Brain microvascular endothelial cell (primary cell): ENCODE measurements at regions not wholly inside any gene's neighbourhood (a gene's known extent, or its start where the extent isn't known, plus 50 kb on each side); places are given as distances from the start of the nearest gene placed in this dataset.

Experiments used
- DNase-seq: peaks from one replicate; pipeline ENCODE4 v3.0.0-alpha.2; 2020
- H3K27ac ChIP-seq: fragments of 250-450 bp; sonication (Bioruptor Pico); 2 replicates; pipeline ENCODE4 v1.5.1; 2020; ENCODE audit warnings: mild to moderate bottlenecking, moderate library complexity
- H3K27me3 ChIP-seq: fragments of 250-450 bp; sonication (Bioruptor Pico); replicated peaks from 2 replicates; pipeline ENCODE4 v1.5.1; 2020; ENCODE audit warnings: mild to moderate bottlenecking
- H3K36me3 ChIP-seq: fragments of 250-450 bp; sonication (Bioruptor Pico); replicated peaks from 2 replicates; pipeline ENCODE4 v1.5.1; 2020; ENCODE audit warnings: mild to moderate bottlenecking
- H3K4me3 ChIP-seq: 2 replicates; pipeline ENCODE4 v1.5.1; 2011; ENCODE audit warnings: low read depth, mild to moderate bottlenecking, control low read depth, low read length, moderate library complexity
- CTCF ChIP-seq: IDR thresholded peaks from 2 replicates; pipeline ENCODE4 v1.5.1; 2011; ENCODE audit warnings: low read depth, mild to moderate bottlenecking, moderate library complexity, low read length, control low read depth, inconsistent platforms; ENCODE audit errors: missing control alignments
- in situ Hi-C: cut with HindIII; loops from 2 replicates; pipeline ENCODE4 v1.10.0; 2017; ENCODE audit warnings: low sequenced_read_pairs, low pct_ligation_motif_present

DNA sequence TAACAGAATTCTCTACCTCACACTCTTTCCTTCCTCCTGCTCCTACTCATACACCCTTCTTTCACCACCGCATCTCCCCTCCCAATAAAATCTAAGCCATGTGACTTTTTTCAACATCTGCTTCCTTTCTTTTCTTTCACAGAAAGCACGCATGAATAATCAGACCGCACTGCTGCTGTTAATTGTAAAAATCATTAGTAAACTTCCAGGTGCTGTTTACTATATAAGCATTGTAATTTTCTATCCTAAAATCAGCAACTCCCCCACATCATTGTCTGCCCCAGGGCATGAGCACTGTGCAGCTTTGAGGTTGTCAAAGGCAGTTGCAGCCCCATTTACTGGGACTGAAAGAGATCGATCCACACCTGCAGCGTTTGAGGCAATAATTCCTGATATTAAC is 782.6 kb upstream of the ID2 start:
- no peaks in the 10 kb centered on the region for H3K36me3 ChIP-seq
- DNase-seq, result no peak
- H3K27me3 ChIP-seq, result no peaks in the 10 kb centered on the region
- H3K4me3 ChIP-seq, result no peak overlapping the region
- TF ChIP-seq CTCF, result no peak
- H3K27ac ChIP-seq, result no peak overlapping the region
- in situ Hi-C loops, result no loop called here

DNA sequence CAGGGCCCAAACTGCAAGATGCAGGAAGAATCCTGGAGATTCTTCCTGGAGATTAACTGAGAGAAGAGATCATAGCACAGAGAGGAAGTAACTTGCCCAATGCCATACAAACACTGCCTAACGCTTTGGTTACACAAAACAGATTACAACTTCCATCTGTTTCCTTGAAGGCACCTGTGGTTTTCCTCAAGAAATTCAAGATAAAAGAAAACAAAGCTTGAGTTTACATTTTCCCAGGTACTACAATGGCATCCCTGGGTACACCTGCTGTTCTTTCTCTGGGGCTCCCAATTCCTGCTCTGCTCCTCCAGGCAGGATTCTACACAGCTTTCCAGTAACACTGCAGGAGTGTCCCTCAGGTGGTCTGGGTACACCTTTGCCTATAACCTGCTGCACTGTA is 781.9 kb upstream of the ID2 start:
- H3K36me3 ChIP-seq, result no peaks in the 10 kb centered on the region
- DNase-seq, result no peak
- in situ Hi-C loops, result no loop called here
- no peak overlapping the region for H3K4me3 ChIP-seq
- no peak for TF ChIP-seq CTCF
- no peak overlapping the region for H3K27ac ChIP-seq
- no peaks in the 10 kb centered on the region for H3K27me3 ChIP-seq

DNA sequence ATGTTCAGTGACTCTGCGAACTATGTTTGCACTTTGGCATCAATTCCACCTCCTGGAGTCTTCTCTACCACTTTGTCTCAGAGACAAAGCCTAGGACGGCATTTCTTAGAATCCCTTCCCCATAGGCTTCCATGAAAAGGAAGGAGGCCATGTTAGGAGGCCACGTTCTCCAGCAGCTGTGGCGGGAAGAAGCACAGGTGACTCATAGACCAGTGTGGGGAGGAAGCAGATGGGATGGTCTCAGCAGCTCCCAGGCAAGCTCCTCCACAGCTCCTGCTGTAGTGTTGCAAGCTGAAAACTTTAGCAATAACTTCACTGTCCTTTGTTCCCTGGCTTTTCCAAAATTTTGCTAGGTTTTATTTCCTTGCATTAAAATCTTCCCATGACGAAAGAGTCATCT is 781.3 kb upstream of the ID2 start:
- Histone ChIP-seq H3K4me3 (no peak overlapping the region), H3K27ac (no peak overlapping the region), H3K36me3 (no peaks in the 10 kb centered on the region), H3K27me3 (no peaks in the 10 kb centered on the region)
- DNase-seq, result no peak
- TF ChIP-seq CTCF, result no peak
- in situ Hi-C loops, result no loop called here

DNA sequence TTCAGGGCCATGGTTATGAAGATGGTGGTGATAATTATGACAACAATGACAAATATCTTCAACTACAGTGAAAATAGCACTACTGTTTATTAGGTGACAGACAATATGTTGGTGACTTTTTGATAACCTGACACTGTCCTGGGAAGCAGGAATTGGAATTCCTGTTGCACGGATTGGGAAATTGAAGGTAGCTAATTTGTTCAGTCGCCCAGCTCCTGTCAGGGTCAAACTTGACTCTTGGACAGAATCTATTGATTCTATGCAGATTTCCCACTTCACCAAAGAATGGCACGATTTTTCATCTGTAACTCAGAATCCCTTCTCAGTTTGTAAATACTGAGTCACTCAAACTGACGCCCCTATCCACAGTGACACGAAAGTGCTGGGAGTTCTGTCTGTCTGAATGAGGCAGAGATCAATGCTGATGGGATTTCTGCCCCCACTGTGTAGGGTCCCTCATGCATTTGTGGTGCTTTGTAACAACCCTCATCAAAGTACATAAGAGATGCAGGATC is 779.5 kb upstream of the ID2 start:
- in situ Hi-C loops, result no loop called here
- Histone ChIP-seq H3K27me3 (no peaks in the 10 kb centered on the region), H3K27ac (no peak overlapping the region), H3K4me3 (no peak overlapping the region), H3K36me3 (no peaks in the 10 kb centered on the region)
- no peak for TF ChIP-seq CTCF
- DNase-seq, result no peak

GRCh38 chr2:7904319-7904718 is 777.5 kb upstream of the ID2 start:
- no peak for TF ChIP-seq CTCF
- H3K36me3 ChIP-seq, result no peaks in the 10 kb centered on the region
- DNase-seq, result no peak
- H3K27ac ChIP-seq, result no peak overlapping the region
- H3K27me3 ChIP-seq, result no peaks in the 10 kb centered on the region
- in situ Hi-C loops, result no loop called here
- H3K4me3 ChIP-seq, result no peak overlapping the region

- H3K27me3 ChIP-seq, result no peaks in the 10 kb centered on the region
- in situ Hi-C loops, result no loop called here
- no peak for DNase-seq
- no peak overlapping the region for H3K4me3 ChIP-seq
- no peak for TF ChIP-seq CTCF
- H3K27ac ChIP-seq, result no peak overlapping the region
- H3K36me3 ChIP-seq, result no peaks in the 10 kb centered on the region
Observed at GRCh38 chr2:7905756-7906155, 776.1 kb upstream of the ID2 start.
